ENCODE measurements at regions not wholly inside any gene's neighbourhood (a gene's known extent, or its start where the extent isn't known, plus 50 kb on each side); places are given as distances from the start of the nearest gene placed in this dataset.

GRCh38 chr1:25043228-25043580 is 113.1 kb upstream of the RUNX3 start:
- TF ChIP-seq CTCF (conservative IDR thresholded peaks at IDR 0.05) (no peak), EZH2 (IDR thresholded peaks at IDR 0.05; ENCODE audit: low read depth) (no peak)

Data from PC-9 (cell line).